H1 (cell line): ENCODE measurements at regions not wholly inside any gene's neighbourhood (a gene's known extent, or its start where the extent isn't known, plus 50 kb on each side); places are given as distances from the start of the nearest gene placed in this dataset.

Source experiments
- CTCF ChIA-PET: fragments of 300-600 bp; sonication (Branson Sonifier 250); formaldehyde crosslinking; loops from one replicate; lab custom pipeline; 2021; ENCODE audit not compliant: partially characterized antibody; lab: Charles Lee
- POLR2A ChIA-PET: fragments of 300-600 bp; sonication (Branson Sonifier 250); formaldehyde crosslinking; loops from one replicate; lab custom pipeline; 2021; ENCODE audit warnings: inconsistent platforms; ENCODE audit not compliant: partially characterized antibody; lab: Charles Lee
- DNase-seq, 2 experiments: peaks; one replicate each; pipeline versions ENCODE4 v3.0.0 to v3.0.0-alpha.2; 2010 to 2022; ENCODE audit warnings: low spot score in 2 of 2, low read depth in 1 of 2, mixed read lengths in 1 of 2
- FAIRE-seq: peaks from 2 replicates; lab custom pipeline; 2011; peaks lifted over from hg19 to GRCh38; lab: Jason Lieb, UNC
- H2AFZ ChIP-seq: 2 replicates; pipeline ENCODE4 v1.8.1; 2012; ENCODE audit warnings: low read length, inconsistent platforms
- H2AK5ac ChIP-seq: 2 replicates; pipeline ENCODE4 v1.6.1; 2013; ENCODE audit warnings: low read depth, low read length
- H2BK120ac ChIP-seq: replicated peaks from 2 replicates; pipeline ENCODE3; 2013; ENCODE audit warnings: low read depth, low read length, inconsistent platforms
- H2BK12ac ChIP-seq: 2 replicates; pipeline ENCODE4 v1.6.1; 2013; ENCODE audit warnings: low read depth, low read length
- H2BK15ac ChIP-seq: 2 replicates; pipeline ENCODE4 v1.6.1; 2013; ENCODE audit warnings: low read length
- H2BK20ac ChIP-seq: 2 replicates; pipeline ENCODE4 v1.6.1; 2013; ENCODE audit warnings: low read length
- H2BK5ac ChIP-seq: 2 replicates; pipeline ENCODE4 v1.6.1; 2013; ENCODE audit warnings: low read depth, low read length
- H3K14ac ChIP-seq: 2 replicates; pipeline ENCODE4 v1.6.1; 2013; ENCODE audit warnings: inconsistent platforms; ENCODE audit not compliant: insufficient read length
- H3K18ac ChIP-seq: 2 replicates; pipeline ENCODE4 v1.6.1; 2013; ENCODE audit warnings: low read length; ENCODE audit errors: extremely low read depth
- H3K23ac ChIP-seq: 2 replicates; pipeline ENCODE4 v1.6.1; 2013; ENCODE audit warnings: inconsistent platforms; ENCODE audit not compliant: insufficient read length
- H3K23me2 ChIP-seq: 2 replicates; pipeline ENCODE4 v1.6.1; 2013; ENCODE audit warnings: low read depth, low read length
- H3K27ac ChIP-seq: 2 replicates; pipeline ENCODE4 v1.6.1; 2011; ENCODE audit warnings: low read depth, low read length, inconsistent platforms
- H3K27me3 ChIP-seq, 4 experiments: replicated peaks in 1 of 4; 1 replicate in 1 of 4; 2 replicates in 3 of 4; pipeline versions ENCODE4 v1.6.1 to v1.8.1; 2011 to 2013; ENCODE audit warnings: low read length in 3 of 4, mild to moderate bottlenecking in 3 of 4, inconsistent platforms in 2 of 4, mixed read lengths in 2 of 4, moderate library complexity in 1 of 4; ENCODE audit not compliant: control insufficient read depth in 3 of 4, insufficient read depth in 3 of 4; ENCODE audit errors: extremely low read depth in 1 of 4
- H3K36me3 ChIP-seq, 4 experiments: 2 replicates each; pipeline versions ENCODE4 v1.6.1 to v1.8.1; 2011 to 2013; ENCODE audit warnings: mild to moderate bottlenecking in 4 of 4, low read length in 3 of 4, moderate library complexity in 2 of 4, control low read depth in 1 of 4, inconsistent platforms in 1 of 4; ENCODE audit not compliant: insufficient read depth in 4 of 4, control insufficient read depth in 2 of 4
- H3K4ac ChIP-seq: replicated peaks from 2 replicates; pipeline ENCODE3; 2013; ENCODE audit warnings: low read length, low read depth, mixed read lengths, inconsistent platforms; ENCODE audit not compliant: insufficient read length
- H3K4me1 ChIP-seq, 4 experiments: replicated peaks in 1 of 4; 1 replicate in 1 of 4; 2 replicates in 3 of 4; pipeline versions ENCODE4 v1.6.1 to v1.8.1; 2011 to 2013; ENCODE audit warnings: low read length in 3 of 4, inconsistent platforms in 2 of 4, mixed read lengths in 1 of 4; ENCODE audit not compliant: insufficient read depth in 4 of 4, control insufficient read depth in 3 of 4
- H3K4me2 ChIP-seq, 2 experiments: 2 replicates each; pipeline versions ENCODE4 v1.6.1 to v1.8.1; 2011 to 2013; ENCODE audit warnings: low read depth in 2 of 2, low read length in 2 of 2, control low read depth in 1 of 2, inconsistent platforms in 1 of 2, mild to moderate bottlenecking in 1 of 2; ENCODE audit not compliant: insufficient read depth in 1 of 2
- H3K4me3 ChIP-seq, 4 experiments: fragments of 200-600, 300-600 bp in 1 of 4; sonication (generic), shearing (Covaris generic), sonication (Bioruptor Twin) in 1 of 4; 2 replicates each; pipeline versions ENCODE4 v1.5.1 to v1.8.1; 2011 to 2016; ENCODE audit warnings: low read length in 4 of 4, low read depth in 3 of 4, control low read depth in 2 of 4, inconsistent platforms in 2 of 4, mild to moderate bottlenecking in 2 of 4, mixed read lengths in 1 of 4, moderate library complexity in 1 of 4; ENCODE audit not compliant: insufficient read depth in 2 of 4; ENCODE audit errors: extremely low read depth in 1 of 4
- H3K56ac ChIP-seq: replicated peaks from 2 replicates; pipeline ENCODE3; 2013; ENCODE audit warnings: low read depth, mild to moderate bottlenecking, mixed read lengths, low read length, inconsistent platforms; ENCODE audit not compliant: insufficient read length
- H3K79me1 ChIP-seq: 2 replicates; pipeline ENCODE4 v1.6.1; 2013; ENCODE audit warnings: low read depth, low read length, control low read depth
- H3K79me2 ChIP-seq, 2 experiments: 2 replicates each; pipeline versions ENCODE4 v1.6.1 to v1.8.1; 2012 to 2013; ENCODE audit warnings: low read length in 2 of 2, mild to moderate bottlenecking in 2 of 2, inconsistent platforms in 1 of 2; ENCODE audit not compliant: insufficient read depth in 2 of 2, control insufficient read depth in 1 of 2
- H3K9ac ChIP-seq, 4 experiments: replicated peaks in 1 of 4; 1 replicate in 1 of 4; 2 replicates in 3 of 4; pipeline versions ENCODE4 v1.6.1 to v1.8.1; 2011 to 2013; ENCODE audit warnings: low read depth in 3 of 4, low read length in 3 of 4, control low read depth in 2 of 4, mild to moderate bottlenecking in 2 of 4, moderate library complexity in 2 of 4, inconsistent platforms in 1 of 4; ENCODE audit errors: extremely low read depth in 1 of 4
- H3K9me3 ChIP-seq, 2 experiments: 2 replicates each; pipeline versions ENCODE4 v1.6.1 to v1.8.1; 2012 to 2013; ENCODE audit warnings: mild to moderate bottlenecking in 2 of 2, moderate library complexity in 2 of 2, control low read depth in 1 of 2, inconsistent platforms in 1 of 2, low read depth in 1 of 2, low read length in 1 of 2, mixed read lengths in 1 of 2; ENCODE audit not compliant: insufficient read depth in 2 of 2
- H4K20me1 ChIP-seq, 2 experiments: replicated peaks in 1 of 2; 2 replicates each; pipeline versions ENCODE3 to v1.8.1; 2011 to 2013; ENCODE audit warnings: inconsistent platforms in 2 of 2, low read length in 2 of 2, mild to moderate bottlenecking in 1 of 2; ENCODE audit not compliant: insufficient read depth in 2 of 2, control insufficient read depth in 1 of 2
- H4K5ac ChIP-seq: 2 replicates; pipeline ENCODE4 v1.6.1; 2013; ENCODE audit warnings: low read length, low read depth, mixed read lengths, inconsistent platforms; ENCODE audit not compliant: insufficient read length
- H4K8ac ChIP-seq: 2 replicates; pipeline ENCODE4 v1.8.0; 2013; ENCODE audit warnings: mild to moderate bottlenecking, moderate library complexity, low read length, inconsistent platforms; ENCODE audit not compliant: insufficient read depth; ENCODE audit errors: extremely low read depth
- H4K91ac ChIP-seq: replicated peaks from 2 replicates; pipeline ENCODE3; 2013; ENCODE audit warnings: low read length, mixed read lengths, inconsistent platforms; ENCODE audit not compliant: insufficient read length
- ASH2L ChIP-seq: fragments of 200-600, 300-600 bp; sonication (generic); IDR thresholded peaks from one replicate; pipeline ENCODE4 v1.7.1; 2017; ENCODE audit warnings: low read length
- CBX5 ChIP-seq: fragments of 300-800, 300-1000 bp; sonication (generic); IDR thresholded peaks from 2 replicates; pipeline ENCODE4 v1.7.1; 2016; ENCODE audit warnings: antibody characterized with exemption, low read length, low read depth
- CREB1 ChIP-seq: IDR thresholded peaks from 2 replicates; pipeline ENCODE4 v1.6.1; 2012; ENCODE audit warnings: inconsistent platforms
- GABPA ChIP-seq: IDR thresholded peaks from 2 replicates; pipeline ENCODE4 v1.6.1; 2011; ENCODE audit warnings: mild to moderate bottlenecking, low read length, moderate library complexity, borderline replicate concordance; ENCODE audit not compliant: insufficient read depth
- KDM5A ChIP-seq: fragments of 200-600 bp; IDR thresholded peaks from 2 replicates; pipeline ENCODE4 v1.7.1; 2012; ENCODE audit warnings: mild to moderate bottlenecking, low read length, inconsistent platforms, mixed read lengths
- PHF8 ChIP-seq: fragments of 200-600 bp; sonication (generic); conservative IDR thresholded peaks from 2 replicates; pipeline ENCODE4 v1.7.1; 2012; ENCODE audit warnings: low read depth, mild to moderate bottlenecking, inconsistent platforms, low read length, moderate library complexity
- POLR2AphosphoS5 ChIP-seq: IDR thresholded peaks from 2 replicates; pipeline ENCODE4 v1.6.1; 2011; ENCODE audit warnings: low read depth, low read length
- SIX5 ChIP-seq: IDR thresholded peaks from 2 replicates; pipeline ENCODE4 v1.6.1; 2011; ENCODE audit warnings: mild to moderate bottlenecking, low read depth, low read length
- SRF ChIP-seq: IDR thresholded peaks from 2 replicates; pipeline ENCODE4 v1.6.1; 2011; ENCODE audit warnings: mild to moderate bottlenecking, low read depth, low read length, moderate library complexity
- TAF1 ChIP-seq: IDR thresholded peaks from 2 replicates; pipeline ENCODE4 v1.6.1; 2011; ENCODE audit warnings: mild to moderate bottlenecking, low read depth, low read length
- WGBS, 2 experiments: shearing (Covaris generic) in 1 of 2; methylation state at CpG; one replicate each; pipeline versions ENCODE4 v1.1.6 to v1.1.7; 2013 to 2015; ENCODE audit warnings: low lambda C conversion rate in 2 of 2, mixed read lengths in 2 of 2, inconsistent platforms in 1 of 2, low coverage in 1 of 2, missing lambda C conversion rate in 1 of 2; ENCODE audit not compliant: insufficient replicate concordance in 2 of 2, insufficient coverage in 1 of 2, insufficient read length in 1 of 2; ENCODE audit errors: extremely low coverage in 1 of 2, missing lambda C conversion rate in 1 of 2; 5-methylcytosine and 5-hydroxymethylcytosine counted together
- TF ChIP-seq, protein P1 (sequence below): IDR thresholded peaks from 2 replicates; pipeline ENCODE4 v1.6.1; 2012; ENCODE audit warnings: low read length, inconsistent platforms
- TF ChIP-seq, protein P2 (sequence below): IDR thresholded peaks from 2 replicates; pipeline ENCODE4 v1.6.1; 2011; ENCODE audit warnings: low read length, improper control_type of control experiment

DNA sequence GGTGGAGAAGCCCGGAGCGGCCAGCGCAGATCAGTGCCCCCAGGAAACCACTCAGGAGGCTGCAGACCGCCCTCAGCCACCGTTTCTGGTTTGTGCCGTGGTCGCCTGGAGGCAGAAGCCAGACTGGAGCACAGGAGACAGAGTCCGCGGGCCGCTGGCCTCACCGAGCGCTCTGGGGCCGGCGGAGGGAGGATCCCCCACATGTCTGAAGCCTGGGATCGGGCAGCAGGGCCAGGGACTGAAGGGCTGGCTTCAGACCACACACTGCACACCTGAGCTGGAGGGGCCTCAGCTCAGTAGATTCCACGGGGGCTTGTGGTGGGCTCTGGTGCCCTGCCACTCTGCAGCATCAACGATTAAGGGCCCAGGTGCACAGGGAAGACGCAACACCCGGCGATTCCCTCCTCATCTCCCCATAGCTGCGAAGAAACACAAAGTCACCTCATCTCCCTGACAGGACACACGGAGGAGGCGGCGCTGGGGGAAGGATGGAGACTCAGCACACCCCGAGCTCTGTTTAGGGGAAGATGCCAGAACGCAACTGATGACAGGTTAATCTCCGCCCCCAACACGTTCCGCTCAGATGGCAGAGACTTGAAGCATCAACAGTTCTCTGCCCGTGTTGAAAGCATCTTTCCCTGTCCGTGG, 408.1 kb downstream of the GALR1 start:
- H3K56ac ChIP-seq, result no peak overlapping the region
- 93% methylated on average over 29 of the region's 31 CpGs; no CpG with 5 or more reads in 1 of the 2 experiments for WGBS, 2 experiments
- no peak overlapping the region for H2BK12ac ChIP-seq
- 0 out of 2 replicates have a peak overlapping the region, but pooled peaks have one; percentile 30 for H4K8ac ChIP-seq
- ChIA-PET POLR2A (no interaction called here), CTCF (no interaction called here)
- H2BK5ac ChIP-seq, result no peak overlapping the region
- H2BK120ac ChIP-seq, result no peak overlapping the region
- FAIRE-seq, result no peak
- no peak overlapping the region for H4K91ac ChIP-seq
- H3K4me2 ChIP-seq, result no peak overlapping the region
- H4K5ac ChIP-seq, result no peak overlapping the region
- H2AK5ac ChIP-seq, result no peak overlapping the region
- no peaks in the 10 kb centered on the region for H3K79me2 ChIP-seq
- H3K18ac ChIP-seq, result no peak overlapping the region
- no peaks in the 10 kb centered on the region for H3K36me3 ChIP-seq
- H2AFZ ChIP-seq, result no peak overlapping the region
- H3K27ac ChIP-seq, result no peak overlapping the region
- H3K14ac ChIP-seq, result no peak overlapping the region
- H2BK15ac ChIP-seq, result no peak overlapping the region
- no peak overlapping the region for H3K9ac ChIP-seq
- no peak overlapping the region for H2BK20ac ChIP-seq
- no peak overlapping the region for H3K23ac ChIP-seq
- no peaks in the 10 kb centered on the region for H4K20me1 ChIP-seq
- no peak overlapping the region for H3K4ac ChIP-seq
- no peak for DNase-seq
- H3K27me3 ChIP-seq, result no peaks in the 10 kb centered on the region
- no peaks in the 10 kb centered on the region for H3K9me3 ChIP-seq
- no peaks in the 10 kb centered on the region for H3K4me1 ChIP-seq
- no peak overlapping the region for H3K4me3 ChIP-seq
- H3K79me1 ChIP-seq, result no peaks in the 10 kb centered on the region
- H3K23me2 ChIP-seq, result no peaks in the 10 kb centered on the region
- TF ChIP-seq POLR2AphosphoS5 (no peak), SRF (no peak), CBX5 (no peak), CREB1 (no peak), KDM5A (no peak), GABPA (no peak), PHF8 (no peak), TAF1 (no peak), ASH2L (no peak), SIX5 (no peak)
- TF ChIP-seq, protein P1, sequence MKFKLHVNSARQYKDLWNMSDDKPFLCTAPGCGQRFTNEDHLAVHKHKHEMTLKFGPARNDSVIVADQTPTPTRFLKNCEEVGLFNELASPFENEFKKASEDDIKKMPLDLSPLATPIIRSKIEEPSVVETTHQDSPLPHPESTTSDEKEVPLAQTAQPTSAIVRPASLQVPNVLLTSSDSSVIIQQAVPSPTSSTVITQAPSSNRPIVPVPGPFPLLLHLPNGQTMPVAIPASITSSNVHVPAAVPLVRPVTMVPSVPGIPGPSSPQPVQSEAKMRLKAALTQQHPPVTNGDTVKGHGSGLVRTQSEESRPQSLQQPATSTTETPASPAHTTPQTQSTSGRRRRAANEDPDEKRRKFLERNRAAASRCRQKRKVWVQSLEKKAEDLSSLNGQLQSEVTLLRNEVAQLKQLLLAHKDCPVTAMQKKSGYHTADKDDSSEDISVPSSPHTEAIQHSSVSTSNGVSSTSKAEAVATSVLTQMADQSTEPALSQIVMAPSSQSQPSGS, result no peak
- TF ChIP-seq, protein P2, sequence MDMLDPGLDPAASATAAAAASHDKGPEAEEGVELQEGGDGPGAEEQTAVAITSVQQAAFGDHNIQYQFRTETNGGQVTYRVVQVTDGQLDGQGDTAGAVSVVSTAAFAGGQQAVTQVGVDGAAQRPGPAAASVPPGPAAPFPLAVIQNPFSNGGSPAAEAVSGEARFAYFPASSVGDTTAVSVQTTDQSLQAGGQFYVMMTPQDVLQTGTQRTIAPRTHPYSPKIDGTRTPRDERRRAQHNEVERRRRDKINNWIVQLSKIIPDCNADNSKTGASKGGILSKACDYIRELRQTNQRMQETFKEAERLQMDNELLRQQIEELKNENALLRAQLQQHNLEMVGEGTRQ, result no peak
